AG09309 (cell line): ENCODE measurements at regions not wholly inside any gene's neighbourhood (a gene's known extent, or its start where the extent isn't known, plus 50 kb on each side); places are given as distances from the start of the nearest gene placed in this dataset.

Experiments
- DNase-seq: peaks from one replicate; pipeline ENCODE4 v3.0.0-alpha.2; 2010; ENCODE audit warnings: low read depth
- H3K4me3 ChIP-seq: 2 replicates; pipeline ENCODE4 v1.5.1; 2011; ENCODE audit warnings: mild to moderate bottlenecking, low read depth, low read length, moderate library complexity; ENCODE audit not compliant: control insufficient read depth
- TF ChIP-seq, protein P1 (sequence below): IDR thresholded peaks from 2 replicates; pipeline ENCODE4 v1.5.1; 2011; ENCODE audit warnings: mild to moderate bottlenecking, low read depth, low read length, inconsistent platforms; ENCODE audit not compliant: insufficient read depth, control insufficient read depth; ENCODE audit errors: missing control alignments

DNA sequence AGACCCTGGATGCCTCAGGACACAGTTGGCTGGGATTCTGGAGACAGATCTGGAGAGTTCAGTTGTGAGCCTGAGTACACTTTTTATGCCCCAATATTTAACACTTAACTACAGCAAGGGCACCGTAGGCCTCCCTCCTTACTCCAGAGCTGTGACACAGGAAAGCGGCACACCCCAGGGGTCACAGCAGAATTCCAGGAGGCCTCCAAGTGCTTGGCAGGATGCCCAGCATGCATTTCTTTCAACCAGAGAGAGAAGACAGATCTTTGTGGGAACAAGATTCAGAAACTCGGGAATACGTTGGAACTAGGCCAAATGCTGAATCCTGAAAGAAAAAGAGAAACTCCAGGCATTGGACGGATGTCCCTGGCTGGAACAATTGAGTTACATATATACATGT, 199.2 kb upstream of the NT5C1B start:
- no peak for DNase-seq
- H3K4me3 ChIP-seq: no peak overlapping the region
- TF ChIP-seq, protein P1, sequence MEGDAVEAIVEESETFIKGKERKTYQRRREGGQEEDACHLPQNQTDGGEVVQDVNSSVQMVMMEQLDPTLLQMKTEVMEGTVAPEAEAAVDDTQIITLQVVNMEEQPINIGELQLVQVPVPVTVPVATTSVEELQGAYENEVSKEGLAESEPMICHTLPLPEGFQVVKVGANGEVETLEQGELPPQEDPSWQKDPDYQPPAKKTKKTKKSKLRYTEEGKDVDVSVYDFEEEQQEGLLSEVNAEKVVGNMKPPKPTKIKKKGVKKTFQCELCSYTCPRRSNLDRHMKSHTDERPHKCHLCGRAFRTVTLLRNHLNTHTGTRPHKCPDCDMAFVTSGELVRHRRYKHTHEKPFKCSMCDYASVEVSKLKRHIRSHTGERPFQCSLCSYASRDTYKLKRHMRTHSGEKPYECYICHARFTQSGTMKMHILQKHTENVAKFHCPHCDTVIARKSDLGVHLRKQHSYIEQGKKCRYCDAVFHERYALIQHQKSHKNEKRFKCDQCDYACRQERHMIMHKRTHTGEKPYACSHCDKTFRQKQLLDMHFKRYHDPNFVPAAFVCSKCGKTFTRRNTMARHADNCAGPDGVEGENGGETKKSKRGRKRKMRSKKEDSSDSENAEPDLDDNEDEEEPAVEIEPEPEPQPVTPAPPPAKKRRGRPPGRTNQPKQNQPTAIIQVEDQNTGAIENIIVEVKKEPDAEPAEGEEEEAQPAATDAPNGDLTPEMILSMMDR: no peak

DNA sequence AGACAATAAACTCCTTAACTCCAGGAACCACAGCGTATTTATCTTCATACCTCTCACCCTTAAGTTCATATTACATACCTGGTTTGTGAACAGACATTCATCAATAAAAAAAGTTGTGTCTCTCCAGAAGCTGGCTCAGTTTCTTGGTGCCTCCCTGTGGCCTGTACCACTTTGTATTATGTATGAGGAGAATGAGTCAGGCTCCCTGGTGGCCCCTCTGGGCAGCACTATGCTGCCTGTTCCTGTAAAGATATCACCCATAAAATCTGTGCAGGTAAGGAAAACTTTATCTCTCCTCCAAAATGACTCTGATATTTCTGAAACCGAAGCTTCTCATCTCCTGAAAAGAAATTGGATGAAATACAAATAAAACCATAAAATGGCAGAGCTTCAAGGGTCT, 198.4 kb upstream of the NT5C1B start:
- TF ChIP-seq, protein P1: no peak
- no peak overlapping the region for H3K4me3 ChIP-seq
- DNase-seq: no peak

DNA sequence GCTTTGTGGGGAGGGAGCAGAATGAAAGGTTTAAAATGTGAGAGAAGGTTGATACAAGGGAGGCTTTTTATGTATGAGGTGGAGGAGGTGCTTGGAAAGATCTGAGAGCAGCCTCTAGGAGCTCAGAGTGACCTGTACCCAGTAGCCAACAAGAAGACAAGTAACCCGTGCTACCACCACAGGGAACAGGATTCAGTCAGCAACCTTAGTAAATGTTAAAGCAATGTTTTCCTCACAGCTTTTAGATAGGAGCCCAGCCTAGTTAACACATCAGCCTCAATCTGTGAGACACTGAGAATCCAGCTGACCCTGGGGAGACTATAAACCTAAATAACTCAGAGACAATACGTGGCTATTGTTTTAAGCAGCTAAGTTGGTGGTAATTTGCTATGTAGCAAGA, 194.9 kb upstream of the NT5C1B start:
- DNase-seq: no peak
- TF ChIP-seq, protein P1: no peak
- H3K4me3 ChIP-seq: no peak overlapping the region

DNA sequence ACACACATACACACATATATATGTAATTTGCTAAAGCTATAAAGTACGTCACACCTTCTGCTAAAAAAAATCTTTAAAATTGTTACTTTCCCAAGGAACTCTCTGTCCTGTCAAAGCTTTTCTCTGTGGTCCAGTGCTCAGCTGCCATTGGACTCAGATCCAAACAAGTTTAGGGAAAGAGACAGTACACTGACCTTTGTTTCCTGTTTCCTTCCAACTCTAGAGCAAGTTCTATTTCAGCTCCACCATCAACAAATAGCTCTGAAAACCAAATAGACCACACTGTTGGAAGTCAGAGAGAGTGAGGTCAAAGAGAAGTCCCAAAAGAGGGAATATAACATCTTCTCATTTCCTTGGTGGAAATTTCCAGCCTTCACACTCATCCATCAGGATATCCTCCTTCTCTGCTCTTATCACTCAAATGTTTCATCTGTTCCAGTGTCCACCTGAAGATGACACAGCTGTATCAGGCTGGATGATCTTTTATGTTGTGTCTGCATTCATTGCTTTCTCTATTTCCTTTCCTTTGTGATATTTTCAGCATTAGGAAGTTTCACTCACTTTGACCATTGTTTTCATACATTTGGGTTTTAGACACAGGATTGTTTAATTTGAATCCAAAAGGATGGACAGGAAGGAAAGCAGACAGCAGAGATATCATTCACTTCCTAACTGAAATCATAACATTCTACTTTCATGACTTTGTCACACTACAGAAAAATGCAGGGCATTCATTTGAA, 192.3 kb upstream of the NT5C1B start:
- TF ChIP-seq, protein P1: no peak
- H3K4me3 ChIP-seq: no peak overlapping the region
- no peak for DNase-seq

DNA sequence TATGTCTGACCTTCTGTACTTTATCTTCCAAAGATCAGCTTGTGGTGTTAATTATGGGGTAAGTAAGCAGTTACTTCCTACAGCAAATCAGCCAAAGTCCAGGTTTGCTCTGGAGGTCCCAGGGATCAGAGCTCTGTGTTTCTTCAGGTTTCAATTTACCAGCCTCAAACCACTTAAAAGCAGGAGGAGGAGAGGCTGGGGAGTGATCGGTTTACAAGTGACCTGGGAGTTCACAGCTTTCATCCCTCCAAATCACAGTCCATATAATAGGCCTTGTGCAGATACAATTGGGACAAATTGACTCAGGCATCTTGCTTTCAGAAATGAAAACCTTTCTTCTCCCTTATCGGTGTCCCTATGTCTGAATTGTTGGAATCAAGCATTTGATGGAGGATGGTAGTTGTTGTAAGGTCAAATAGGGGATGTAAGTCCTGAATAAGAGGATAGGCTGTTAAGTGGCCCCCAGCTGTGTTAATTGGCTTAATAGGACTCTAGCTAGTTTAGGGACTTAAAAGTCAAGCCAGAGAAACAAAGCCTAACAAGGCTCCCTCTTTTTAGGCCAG, 188.0 kb upstream of the NT5C1B start:
- DNase-seq: no peak
- TF ChIP-seq, protein P1: no peak
- H3K4me3 ChIP-seq: no peak overlapping the region

DNA sequence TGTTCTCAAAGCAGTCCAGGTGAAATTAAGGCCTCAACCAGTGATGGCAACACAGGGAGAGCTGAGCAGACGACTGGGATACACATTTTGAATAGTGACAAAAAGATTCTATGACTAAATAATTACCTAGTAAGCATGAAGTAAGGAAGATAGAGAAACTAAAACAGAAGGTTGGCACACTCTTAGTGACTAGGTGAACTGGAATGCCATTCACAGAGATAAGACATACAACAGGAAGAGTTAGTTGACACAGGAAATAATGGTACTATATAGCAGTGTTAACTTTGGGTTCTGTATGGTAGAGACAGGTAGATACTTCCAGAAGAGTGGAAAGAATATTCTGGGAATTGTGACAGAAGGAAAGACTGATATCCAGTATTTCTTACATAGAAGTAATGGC, 181.8 kb upstream of the NT5C1B start:
- DNase-seq: no peak
- TF ChIP-seq, protein P1: no peak
- H3K4me3 ChIP-seq: no peak overlapping the region
